HCT116 (cell line): ENCODE measurements at regions not wholly inside any gene's neighbourhood (a gene's known extent, or its start where the extent isn't known, plus 50 kb on each side); places are given as distances from the start of the nearest gene placed in this dataset.

Source experiments
- ATAC-seq: fragments of 200-7000 bp; cut with Tn5 transposase; 2 replicates; pipeline ENCODE4 v1.9.1; 2020; ENCODE audit warnings: mild to moderate bottlenecking, moderate library complexity
- BruUV-seq: library from RNA; stranded (reverse); fragments of 400-500 nt; replicated peaks from 2 replicates; lab custom pipeline; 2021; lab: Mats Ljungman, UMichigan
- CTCF ChIA-PET: fragments of 300-600 bp; sonication (Branson Sonifier 250); formaldehyde crosslinking; loops from one replicate; lab custom pipeline; 2021; ENCODE audit warnings: antibody characterized with exemption; lab: Charles Lee
- POLR2A ChIA-PET: fragments of 300-600, 350-600 bp; sonication (Branson Sonifier 250); formaldehyde crosslinking; loops from one replicate; lab custom pipeline; 2021; ENCODE audit warnings: antibody characterized with exemption; lab: Charles Lee
- RAD21 ChIA-PET, 2 experiments: fragments of 300-600 bp; sonication (Branson Sonifier 250); formaldehyde crosslinking; loops; one replicate each; lab custom pipeline; 2023; ENCODE audit warnings: low total read pairs in 2 of 2; ENCODE audit not compliant: uncharacterized antibody in 2 of 2, unreplicated experiment in 2 of 2, low non-redundant PET in 1 of 2; lab: Charles Lee
- DNase-seq: peaks from one replicate; pipeline ENCODE4 v3.0.0-alpha.2; 2010; ENCODE audit warnings: low read depth, low spot score
- H2AFZ ChIP-seq: fragments of 200-600 bp; shearing (Covaris generic), sonication (generic); 2 replicates; pipeline ENCODE4 v1.6.1; 2017; ENCODE audit warnings: low read depth, mixed run types, mixed read lengths, antibody characterized with exemption, low read length; ENCODE audit not compliant: poor library complexity, severe bottlenecking
- H3K27ac ChIP-seq: 2 replicates; pipeline ENCODE4 v1.5.1; 2012; ENCODE audit warnings: low read depth, low read length
- H3K27me3 ChIP-seq: fragments of 200-600 bp; sonication (generic); 2 replicates; pipeline ENCODE4 v1.6.1; 2016; ENCODE audit warnings: mixed run types, low read length, mixed read lengths; ENCODE audit not compliant: insufficient read depth
- H3K36me3 ChIP-seq, 2 experiments: fragments of 200-500 bp in 1 of 2; fragments of 200-600 bp in 1 of 2; sonication (Bioruptor generic) in 1 of 2; sonication (generic) in 1 of 2; 2 replicates each; pipeline versions ENCODE4 v1.5.1 to v1.6.1; 2014 to 2016; ENCODE audit warnings: low read length in 2 of 2, inconsistent platforms in 1 of 2, mixed read lengths in 1 of 2, mixed run types in 1 of 2; ENCODE audit not compliant: insufficient read depth in 2 of 2, control insufficient read depth in 1 of 2
- H3K4me1 ChIP-seq, 2 experiments: fragments of 200-600 bp in 1 of 2; sonication (generic) in 1 of 2; 2 replicates each; pipeline versions ENCODE4 v1.5.1 to v1.6.1; 2012 to 2017; ENCODE audit warnings: low read length in 2 of 2, inconsistent platforms in 1 of 2, mild to moderate bottlenecking in 1 of 2, mixed read lengths in 1 of 2, mixed run types in 1 of 2, moderate library complexity in 1 of 2; ENCODE audit not compliant: insufficient read depth in 2 of 2, control insufficient read depth in 1 of 2
- H3K4me2 ChIP-seq: fragments of 200-600 bp; sonication (generic); 2 replicates; pipeline ENCODE4 v1.6.1; 2017; ENCODE audit warnings: mixed run types, low read length, mixed read lengths
- H3K4me3 ChIP-seq, 2 experiments: fragments of 200-600 bp in 1 of 2; sonication (generic) in 1 of 2; replicated peaks in 1 of 2; 2 replicates each; pipeline ENCODE4 v1.5.1; 2011 to 2016; ENCODE audit warnings: low read length in 2 of 2, control low read depth in 1 of 2, low read depth in 1 of 2, mild to moderate bottlenecking in 1 of 2, mixed read lengths in 1 of 2, mixed run types in 1 of 2
- H3K79me2 ChIP-seq: fragments of 200-600 bp; sonication (generic); 2 replicates; pipeline ENCODE4 v1.6.1; 2017; ENCODE audit warnings: mild to moderate bottlenecking, mixed run types, low read length, moderate library complexity, mixed read lengths; ENCODE audit not compliant: insufficient read depth
- H3K9ac ChIP-seq: fragments of 200-600 bp; sonication (generic); 2 replicates; pipeline ENCODE4 v1.6.1; 2016; ENCODE audit warnings: low read length, mixed read lengths
- H3K9me2 ChIP-seq: fragments of 200-600 bp; sonication (generic), shearing (Covaris generic); 2 replicates; pipeline ENCODE4 v1.6.1; 2017; ENCODE audit warnings: mixed run types, mild to moderate bottlenecking, moderate library complexity; ENCODE audit not compliant: insufficient read depth
- H3K9me3 ChIP-seq, 2 experiments: fragments of 200-500 bp in 1 of 2; fragments of 200-600 bp in 1 of 2; sonication (Bioruptor generic) in 1 of 2; sonication (generic) in 1 of 2; 2 replicates each; pipeline ENCODE4 v1.6.1; 2014 to 2017; ENCODE audit warnings: low read length in 2 of 2, mixed read lengths in 2 of 2, inconsistent platforms in 1 of 2, low read depth in 1 of 2, mild to moderate bottlenecking in 1 of 2, mixed run types in 1 of 2, moderate library complexity in 1 of 2; ENCODE audit not compliant: control insufficient read depth in 1 of 2, insufficient read depth in 1 of 2
- H4K20me1 ChIP-seq: fragments of 200-600 bp; sonication (generic), shearing (Covaris generic); 2 replicates; pipeline ENCODE4 v1.6.1; 2017; ENCODE audit warnings: mixed run types, mild to moderate bottlenecking, moderate library complexity; ENCODE audit not compliant: insufficient read depth
- CEBPB ChIP-seq: IDR thresholded peaks from 2 replicates; pipeline ENCODE4 v1.6.1; 2012; ENCODE audit warnings: low read depth
- FOSL1 ChIP-seq: IDR thresholded peaks from 2 replicates; pipeline ENCODE4 v1.6.1; 2012; ENCODE audit warnings: low read depth
- POLR2AphosphoS5 ChIP-seq: IDR thresholded peaks from 2 replicates; pipeline ENCODE4 v1.6.1; 2011; ENCODE audit warnings: mild to moderate bottlenecking, low read depth, low read length, moderate library complexity
- RAD21 ChIP-seq: IDR thresholded peaks from 2 replicates; pipeline ENCODE4 v1.6.1; 2012; ENCODE audit warnings: low read depth, mild to moderate bottlenecking
- SIN3A ChIP-seq: IDR thresholded peaks from 2 replicates; pipeline ENCODE4 v1.6.1; 2012; ENCODE audit warnings: low read depth
- SP1 ChIP-seq: IDR thresholded peaks from 2 replicates; pipeline ENCODE4 v1.6.1; 2012; ENCODE audit warnings: low read depth
- SRF ChIP-seq: IDR thresholded peaks from 2 replicates; pipeline ENCODE4 v1.6.1; 2012; ENCODE audit warnings: low read depth
- TCF7L2 ChIP-seq: IDR thresholded peaks from 2 replicates; pipeline ENCODE4 v1.7.0; 2011; ENCODE audit warnings: borderline replicate concordance, inconsistent platforms; ENCODE audit not compliant: insufficient read depth, insufficient read length; ENCODE audit errors: extremely low read depth
- intact Hi-C: fragments of 100-400 bp; cut with micrococcal nuclease; formaldehyde crosslinking; loops from 2 replicates; pipeline ENCODE4 v1.10.0; 2022
- TF ChIP-seq, protein P1 (sequence below), 3 experiments: fragments of 200-600 bp in 1 of 3; sonication (generic) in 1 of 3; IDR thresholded peaks in 2 of 3; conservative IDR thresholded peaks in 1 of 3; 2 replicates each; pipeline ENCODE4 v1.5.1; 2012 to 2017; ENCODE audit warnings: low read depth in 2 of 3, low read length in 2 of 3, antibody characterized with exemption in 1 of 3, borderline replicate concordance in 1 of 3, control low read depth in 1 of 3, mild to moderate bottlenecking in 1 of 3, mixed read lengths in 1 of 3, mixed run types in 1 of 3, moderate library complexity in 1 of 3; ENCODE audit not compliant: insufficient read depth in 1 of 3
- TF ChIP-seq, protein P2 (sequence below): IDR thresholded peaks from 2 replicates; pipeline ENCODE4 v1.6.1; 2012
- TF ChIP-seq, protein P3 (sequence below): IDR thresholded peaks from 2 replicates; pipeline ENCODE4 v1.6.1; 2012
- TF ChIP-seq, protein P4 (sequence below): IDR thresholded peaks from 2 replicates; pipeline ENCODE4 v1.6.1; 2012; ENCODE audit warnings: low read depth

DNA sequence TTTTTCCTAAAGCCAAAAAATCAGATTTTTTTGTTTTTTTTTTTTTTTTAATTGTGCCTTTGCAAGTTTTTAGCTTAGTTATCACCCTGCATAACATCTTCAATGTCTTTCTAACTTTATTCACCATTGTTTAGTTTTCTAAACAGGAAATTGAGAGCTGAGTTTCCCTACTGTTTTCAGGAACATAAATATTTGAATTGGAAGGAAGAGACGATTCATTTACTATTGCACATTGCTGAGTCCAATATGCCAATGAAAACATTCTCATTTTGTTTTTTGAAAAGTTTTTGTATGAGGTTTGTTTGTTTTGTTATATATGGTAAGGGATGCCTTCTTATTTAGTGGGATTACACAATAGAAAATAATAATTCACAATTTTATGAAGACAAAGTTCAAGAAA is 148.4 kb downstream of the ANKRD50 start:
- no peaks in the 10 kb centered on the region for H3K9me2 ChIP-seq
- BruUV-seq = no TSS peak
- no peaks in the 10 kb centered on the region for H3K36me3 ChIP-seq
- H3K27ac ChIP-seq = no peak overlapping the region
- no peak overlapping the region for H3K4me3 ChIP-seq
- H3K9me3 ChIP-seq = no peaks in the 10 kb centered on the region
- POLR2A ChIA-PET = no interaction called here
- no peaks in the 10 kb centered on the region for H3K4me1 ChIP-seq
- DNase-seq (no peak), ATAC-seq (no peak)
- no peak overlapping the region for H3K4me2 ChIP-seq
- no peaks in the 10 kb centered on the region for H3K27me3 ChIP-seq
- TF ChIP-seq SRF (no peak), SIN3A (no peak), FOSL1 (no peak), TCF7L2 (no peak), POLR2AphosphoS5 (no peak), CEBPB (no peak), SP1 (no peak), RAD21 (no peak)
- TF ChIP-seq, protein P1, sequence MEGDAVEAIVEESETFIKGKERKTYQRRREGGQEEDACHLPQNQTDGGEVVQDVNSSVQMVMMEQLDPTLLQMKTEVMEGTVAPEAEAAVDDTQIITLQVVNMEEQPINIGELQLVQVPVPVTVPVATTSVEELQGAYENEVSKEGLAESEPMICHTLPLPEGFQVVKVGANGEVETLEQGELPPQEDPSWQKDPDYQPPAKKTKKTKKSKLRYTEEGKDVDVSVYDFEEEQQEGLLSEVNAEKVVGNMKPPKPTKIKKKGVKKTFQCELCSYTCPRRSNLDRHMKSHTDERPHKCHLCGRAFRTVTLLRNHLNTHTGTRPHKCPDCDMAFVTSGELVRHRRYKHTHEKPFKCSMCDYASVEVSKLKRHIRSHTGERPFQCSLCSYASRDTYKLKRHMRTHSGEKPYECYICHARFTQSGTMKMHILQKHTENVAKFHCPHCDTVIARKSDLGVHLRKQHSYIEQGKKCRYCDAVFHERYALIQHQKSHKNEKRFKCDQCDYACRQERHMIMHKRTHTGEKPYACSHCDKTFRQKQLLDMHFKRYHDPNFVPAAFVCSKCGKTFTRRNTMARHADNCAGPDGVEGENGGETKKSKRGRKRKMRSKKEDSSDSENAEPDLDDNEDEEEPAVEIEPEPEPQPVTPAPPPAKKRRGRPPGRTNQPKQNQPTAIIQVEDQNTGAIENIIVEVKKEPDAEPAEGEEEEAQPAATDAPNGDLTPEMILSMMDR (IDR thresholded peaks at IDR 0.05 in 2 of 3, conservative IDR thresholded peaks at IDR 0.05 in 1 of 3; ENCODE audit: borderline replicate concordance in 1 of 3, insufficient read depth in 1 of 3, low read depth in 2 of 3, low read length in 2 of 3) = no peak
- TF ChIP-seq, protein P2, sequence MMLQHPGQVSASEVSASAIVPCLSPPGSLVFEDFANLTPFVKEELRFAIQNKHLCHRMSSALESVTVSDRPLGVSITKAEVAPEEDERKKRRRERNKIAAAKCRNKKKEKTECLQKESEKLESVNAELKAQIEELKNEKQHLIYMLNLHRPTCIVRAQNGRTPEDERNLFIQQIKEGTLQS = no peak
- TF ChIP-seq, protein P3, sequence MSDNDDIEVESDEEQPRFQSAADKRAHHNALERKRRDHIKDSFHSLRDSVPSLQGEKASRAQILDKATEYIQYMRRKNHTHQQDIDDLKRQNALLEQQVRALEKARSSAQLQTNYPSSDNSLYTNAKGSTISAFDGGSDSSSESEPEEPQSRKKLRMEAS = no peak
- TF ChIP-seq, protein P4, sequence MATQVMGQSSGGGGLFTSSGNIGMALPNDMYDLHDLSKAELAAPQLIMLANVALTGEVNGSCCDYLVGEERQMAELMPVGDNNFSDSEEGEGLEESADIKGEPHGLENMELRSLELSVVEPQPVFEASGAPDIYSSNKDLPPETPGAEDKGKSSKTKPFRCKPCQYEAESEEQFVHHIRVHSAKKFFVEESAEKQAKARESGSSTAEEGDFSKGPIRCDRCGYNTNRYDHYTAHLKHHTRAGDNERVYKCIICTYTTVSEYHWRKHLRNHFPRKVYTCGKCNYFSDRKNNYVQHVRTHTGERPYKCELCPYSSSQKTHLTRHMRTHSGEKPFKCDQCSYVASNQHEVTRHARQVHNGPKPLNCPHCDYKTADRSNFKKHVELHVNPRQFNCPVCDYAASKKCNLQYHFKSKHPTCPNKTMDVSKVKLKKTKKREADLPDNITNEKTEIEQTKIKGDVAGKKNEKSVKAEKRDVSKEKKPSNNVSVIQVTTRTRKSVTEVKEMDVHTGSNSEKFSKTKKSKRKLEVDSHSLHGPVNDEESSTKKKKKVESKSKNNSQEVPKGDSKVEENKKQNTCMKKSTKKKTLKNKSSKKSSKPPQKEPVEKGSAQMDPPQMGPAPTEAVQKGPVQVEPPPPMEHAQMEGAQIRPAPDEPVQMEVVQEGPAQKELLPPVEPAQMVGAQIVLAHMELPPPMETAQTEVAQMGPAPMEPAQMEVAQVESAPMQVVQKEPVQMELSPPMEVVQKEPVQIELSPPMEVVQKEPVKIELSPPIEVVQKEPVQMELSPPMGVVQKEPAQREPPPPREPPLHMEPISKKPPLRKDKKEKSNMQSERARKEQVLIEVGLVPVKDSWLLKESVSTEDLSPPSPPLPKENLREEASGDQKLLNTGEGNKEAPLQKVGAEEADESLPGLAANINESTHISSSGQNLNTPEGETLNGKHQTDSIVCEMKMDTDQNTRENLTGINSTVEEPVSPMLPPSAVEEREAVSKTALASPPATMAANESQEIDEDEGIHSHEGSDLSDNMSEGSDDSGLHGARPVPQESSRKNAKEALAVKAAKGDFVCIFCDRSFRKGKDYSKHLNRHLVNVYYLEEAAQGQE = no peak
- no peak overlapping the region for H2AFZ ChIP-seq
- no peaks in the 10 kb centered on the region for H4K20me1 ChIP-seq
- no peak overlapping the region for H3K9ac ChIP-seq
- RAD21 ChIA-PET = no interaction called here
- CTCF ChIA-PET = no interaction called here
- H3K79me2 ChIP-seq = no peaks in the 10 kb centered on the region
- intact Hi-C loops = no loop called here
